ENCODE measurements at regions not wholly inside any gene's neighbourhood (a gene's known extent, or its start where the extent isn't known, plus 50 kb on each side); places are given as distances from the start of the nearest gene placed in this dataset.

DNA sequence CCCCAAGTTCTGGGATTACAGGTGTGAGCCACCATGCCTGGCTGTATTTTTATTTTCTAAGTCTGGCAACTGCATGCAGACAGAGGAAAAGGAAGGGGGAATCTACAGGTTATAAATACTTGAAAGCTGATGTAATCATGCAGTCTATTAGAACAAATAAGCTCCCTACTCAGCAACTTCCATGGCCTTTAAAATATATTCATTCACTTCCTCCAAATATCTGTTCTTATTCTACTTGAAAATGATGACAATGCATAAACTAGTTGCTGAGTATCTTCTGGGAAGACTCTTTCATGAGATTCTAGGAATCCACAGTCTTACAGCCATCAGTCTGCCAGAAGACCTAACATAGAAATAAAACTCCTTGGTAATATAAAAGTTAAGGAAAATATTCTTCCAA lies 66.9 kb upstream of the NCKAP5 start:
- intact Hi-C loops (cut with micrococcal nuclease) = no loop called here
- no peak overlapping the region for H3K4me2 ChIP-seq (replicated peaks; ENCODE audit: low read depth, low read length, poor library complexity, severe bottlenecking)
- H3K9ac ChIP-seq (ENCODE audit: low read length) = no peak overlapping the region
- no peak overlapping the region for H2AFZ ChIP-seq (ENCODE audit: insufficient read depth, low read depth, low read length, poor library complexity, severe bottlenecking)
- H3K36me3 ChIP-seq (replicated peaks in 1 of 2; ENCODE audit: control extremely low read depth in 1 of 2, control insufficient read depth in 1 of 2, extremely low read depth in 1 of 2, insufficient read depth in 2 of 2, low read length in 1 of 2) = no peaks in the 10 kb centered on the region
- no peaks in the 10 kb centered on the region for H4K20me1 ChIP-seq (ENCODE audit: control insufficient read depth, insufficient read depth, low read length, poor library complexity, severe bottlenecking)
- Mint-ChIP-seq H3K27ac (no peak overlapping the region), H3K4me1 (no peaks in the 10 kb centered on the region), H3K27me3 (no peaks in the 10 kb centered on the region), H3K4me3 (no peak overlapping the region), H3K9me3 (ENCODE audit: insufficient read depth) (no peaks in the 10 kb centered on the region)
- no peaks in the 10 kb centered on the region for H3K79me2 ChIP-seq (ENCODE audit: control insufficient read depth, insufficient read depth, low read length)
- H3K27me3 ChIP-seq (replicated peaks in 1 of 4; ENCODE audit: control extremely low read depth in 1 of 4, control insufficient read depth in 3 of 4, insufficient read depth in 4 of 4, low read length in 3 of 4) = no peaks in the 10 kb centered on the region
- H3K9me3 ChIP-seq (ENCODE audit: control extremely low read depth in 1 of 3, control insufficient read depth in 2 of 3, insufficient read depth in 1 of 3, low read length in 2 of 3) = no peaks in the 10 kb centered on the region
- TF ChIP-seq, protein P1, sequence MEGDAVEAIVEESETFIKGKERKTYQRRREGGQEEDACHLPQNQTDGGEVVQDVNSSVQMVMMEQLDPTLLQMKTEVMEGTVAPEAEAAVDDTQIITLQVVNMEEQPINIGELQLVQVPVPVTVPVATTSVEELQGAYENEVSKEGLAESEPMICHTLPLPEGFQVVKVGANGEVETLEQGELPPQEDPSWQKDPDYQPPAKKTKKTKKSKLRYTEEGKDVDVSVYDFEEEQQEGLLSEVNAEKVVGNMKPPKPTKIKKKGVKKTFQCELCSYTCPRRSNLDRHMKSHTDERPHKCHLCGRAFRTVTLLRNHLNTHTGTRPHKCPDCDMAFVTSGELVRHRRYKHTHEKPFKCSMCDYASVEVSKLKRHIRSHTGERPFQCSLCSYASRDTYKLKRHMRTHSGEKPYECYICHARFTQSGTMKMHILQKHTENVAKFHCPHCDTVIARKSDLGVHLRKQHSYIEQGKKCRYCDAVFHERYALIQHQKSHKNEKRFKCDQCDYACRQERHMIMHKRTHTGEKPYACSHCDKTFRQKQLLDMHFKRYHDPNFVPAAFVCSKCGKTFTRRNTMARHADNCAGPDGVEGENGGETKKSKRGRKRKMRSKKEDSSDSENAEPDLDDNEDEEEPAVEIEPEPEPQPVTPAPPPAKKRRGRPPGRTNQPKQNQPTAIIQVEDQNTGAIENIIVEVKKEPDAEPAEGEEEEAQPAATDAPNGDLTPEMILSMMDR (IDR thresholded peaks at IDR 0.05) = no peak
- no peak for TF ChIP-seq EZH2 (IDR thresholded peaks at IDR 0.05; ENCODE audit: borderline replicate concordance, insufficient read depth, low read depth, low read length, poor library complexity, severe bottlenecking)
- no peak for DNase-seq
- H3K4me3 ChIP-seq (ENCODE audit: control extremely low read depth in 1 of 5, extremely low read depth in 1 of 5, insufficient read depth in 1 of 5, low read depth in 2 of 5, low read length in 4 of 5) = no peak overlapping the region
- no peaks in the 10 kb centered on the region for H3K4me1 ChIP-seq (ENCODE audit: control insufficient read depth in 2 of 2, insufficient read depth in 2 of 2, low read length in 2 of 2)
- H3K27ac ChIP-seq (ENCODE audit: low read length in 2 of 2) = no peak overlapping the region
- ChIA-PET CTCF (no interaction called here), POLR2A (no interaction called here)
- no peak for ATAC-seq (ENCODE audit: low read depth)

DNA sequence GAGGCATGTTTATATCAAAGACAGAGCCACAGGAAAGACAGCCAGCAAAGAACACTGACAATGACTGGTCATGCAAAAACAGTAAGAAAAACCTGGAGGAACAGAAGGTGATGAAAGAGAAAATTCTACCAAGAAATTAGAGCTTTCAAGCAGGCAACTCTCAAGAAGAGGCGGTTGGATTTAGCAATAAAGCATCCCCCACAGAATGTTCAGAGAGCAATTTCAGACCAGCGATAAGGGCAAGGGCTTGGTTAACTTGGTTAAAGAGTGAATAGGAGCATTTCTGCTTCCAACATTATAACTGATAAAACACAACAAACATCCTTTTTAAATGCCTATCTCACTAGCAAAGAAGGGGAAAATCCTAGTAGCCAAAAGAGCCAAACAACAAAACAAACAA lies 68.0 kb upstream of the NCKAP5 start:
- H3K4me3 ChIP-seq (ENCODE audit: control extremely low read depth in 1 of 5, extremely low read depth in 1 of 5, insufficient read depth in 1 of 5, low read depth in 2 of 5, low read length in 4 of 5) = no peak overlapping the region
- Mint-ChIP-seq H3K4me3 (no peak overlapping the region), H3K9me3 (ENCODE audit: insufficient read depth) (no peaks in the 10 kb centered on the region), H3K27ac (no peak overlapping the region), H3K27me3 (no peaks in the 10 kb centered on the region), H3K4me1 (no peaks in the 10 kb centered on the region)
- no peak overlapping the region for H2AFZ ChIP-seq (ENCODE audit: insufficient read depth, low read depth, low read length, poor library complexity, severe bottlenecking)
- TF ChIP-seq EZH2 (IDR thresholded peaks at IDR 0.05; ENCODE audit: borderline replicate concordance, insufficient read depth, low read depth, low read length, poor library complexity, severe bottlenecking) = no peak
- TF ChIP-seq, protein P1 (IDR thresholded peaks at IDR 0.05) = no peak
- ChIA-PET CTCF (no interaction called here), POLR2A (no interaction called here)
- intact Hi-C loops (cut with micrococcal nuclease) = no loop called here
- no peak for DNase-seq
- H3K79me2 ChIP-seq (ENCODE audit: control insufficient read depth, insufficient read depth, low read length) = no peaks in the 10 kb centered on the region
- H3K36me3 ChIP-seq (replicated peaks in 1 of 2; ENCODE audit: control extremely low read depth in 1 of 2, control insufficient read depth in 1 of 2, extremely low read depth in 1 of 2, insufficient read depth in 2 of 2, low read length in 1 of 2) = no peaks in the 10 kb centered on the region
- ATAC-seq (ENCODE audit: low read depth) = no peak
- no peaks in the 10 kb centered on the region for H3K9me3 ChIP-seq (ENCODE audit: control extremely low read depth in 1 of 3, control insufficient read depth in 2 of 3, insufficient read depth in 1 of 3, low read length in 2 of 3)
- H4K20me1 ChIP-seq (ENCODE audit: control insufficient read depth, insufficient read depth, low read length, poor library complexity, severe bottlenecking) = no peaks in the 10 kb centered on the region
- no peak overlapping the region for H3K9ac ChIP-seq (ENCODE audit: low read length)
- H3K4me1 ChIP-seq (ENCODE audit: control insufficient read depth in 2 of 2, insufficient read depth in 2 of 2, low read length in 2 of 2) = no peaks in the 10 kb centered on the region
- H3K27ac ChIP-seq (ENCODE audit: low read length in 2 of 2) = no peak overlapping the region
- no CpG with 5 or more reads among the region's 2 CpGs for WGBS (ENCODE audit: insufficient coverage)
- no peak overlapping the region for H3K4me2 ChIP-seq (replicated peaks; ENCODE audit: low read depth, low read length, poor library complexity, severe bottlenecking)
- no peaks in the 10 kb centered on the region for H3K27me3 ChIP-seq (replicated peaks in 1 of 4; ENCODE audit: control extremely low read depth in 1 of 4, control insufficient read depth in 3 of 4, insufficient read depth in 4 of 4, low read length in 3 of 4)
